ENCODE measurements at regions not wholly inside any gene's neighbourhood (a gene's known extent, or its start where the extent isn't known, plus 50 kb on each side); places are given as distances from the start of the nearest gene placed in this dataset.

DNA sequence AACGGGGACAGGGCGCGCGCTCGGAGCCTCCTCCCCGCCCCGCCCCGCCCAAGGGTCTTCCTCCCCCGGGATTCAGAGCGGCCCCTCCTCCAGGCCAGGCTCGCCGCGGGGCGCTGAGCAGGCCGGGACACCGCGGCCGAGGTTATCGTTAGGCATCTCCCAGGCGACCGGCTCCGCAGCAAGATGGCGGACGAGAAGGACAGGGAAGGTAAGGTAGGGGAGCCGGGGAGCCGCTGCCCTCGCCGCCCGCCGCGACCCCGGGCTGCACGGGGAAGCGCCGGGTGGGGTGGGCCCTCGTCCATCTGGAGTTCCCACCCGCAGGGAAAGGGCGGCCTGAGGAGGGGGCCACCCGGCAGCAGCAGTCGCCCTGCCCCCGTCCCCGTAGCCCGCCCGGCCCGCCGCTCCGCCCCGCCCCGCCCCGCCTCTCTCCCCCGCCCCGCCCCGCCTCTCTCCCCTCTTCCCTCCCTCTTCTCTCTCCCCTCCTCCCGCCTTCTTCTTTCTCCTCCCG lies 105.9 kb upstream of the HNRNPU start:
- DNase-seq, result no peak

DNA sequence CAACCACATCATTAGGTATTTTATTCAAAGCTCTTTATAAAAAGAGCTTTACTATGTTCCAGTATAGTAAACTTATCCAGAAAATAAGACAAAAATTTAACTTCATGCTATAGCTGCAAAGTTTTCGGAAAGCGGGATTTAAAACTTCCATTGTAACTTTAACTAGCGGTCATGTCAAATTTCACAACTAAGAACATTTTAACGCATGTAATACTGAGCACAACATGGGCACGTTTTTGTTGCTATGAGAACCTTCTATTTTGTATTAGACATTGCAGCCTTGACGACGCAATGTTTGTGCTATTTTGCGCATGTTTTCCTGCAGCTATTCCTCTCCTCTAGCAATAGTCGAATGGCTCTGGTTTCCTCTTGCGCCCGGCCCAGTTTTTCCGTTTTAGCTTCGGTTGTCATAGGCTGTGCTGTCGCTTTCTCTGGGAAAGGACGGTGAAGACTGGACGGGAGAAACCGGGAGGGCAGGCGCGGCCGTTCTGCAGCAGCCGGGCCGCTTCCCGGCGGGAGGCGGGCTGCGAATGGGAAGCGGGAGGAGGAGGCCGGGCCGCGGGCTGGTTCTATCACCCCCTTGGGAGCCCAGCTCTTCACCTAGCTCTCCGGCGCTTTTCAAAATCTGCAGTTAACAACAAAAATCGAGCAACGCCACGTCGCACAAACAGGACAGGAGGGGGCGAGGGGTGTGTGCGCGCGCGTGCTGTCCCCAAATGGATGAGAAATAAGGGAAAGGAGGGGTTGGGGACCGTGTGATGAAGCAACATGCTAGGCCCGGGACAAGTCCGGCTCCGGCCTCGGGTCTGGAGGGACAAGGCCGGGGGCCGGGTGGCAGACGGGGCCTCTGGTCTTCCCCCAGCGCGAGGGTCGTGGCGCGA lies 105.3 kb upstream of the HNRNPU start:
- DNase-seq, result peak; percentile 88

DNA sequence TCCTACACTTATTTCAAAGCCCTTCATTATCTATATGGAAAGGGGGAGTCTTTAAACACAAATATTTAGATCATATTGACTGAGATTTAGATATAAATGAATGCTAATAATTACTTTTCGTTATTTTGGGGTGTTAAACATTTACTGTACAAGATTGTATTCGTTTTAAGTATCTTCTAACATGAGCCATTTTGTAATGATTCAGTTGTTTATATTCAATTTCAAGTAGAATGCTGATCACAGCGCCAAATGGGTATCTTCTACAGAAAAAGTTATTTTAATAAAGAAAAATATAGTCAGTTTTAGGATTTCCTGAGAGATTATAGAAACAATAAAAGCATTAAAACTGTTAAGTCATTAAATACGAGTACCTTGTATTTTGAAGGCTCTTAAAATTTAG lies 104.5 kb upstream of the HNRNPU start:
- no peak for DNase-seq

DNA sequence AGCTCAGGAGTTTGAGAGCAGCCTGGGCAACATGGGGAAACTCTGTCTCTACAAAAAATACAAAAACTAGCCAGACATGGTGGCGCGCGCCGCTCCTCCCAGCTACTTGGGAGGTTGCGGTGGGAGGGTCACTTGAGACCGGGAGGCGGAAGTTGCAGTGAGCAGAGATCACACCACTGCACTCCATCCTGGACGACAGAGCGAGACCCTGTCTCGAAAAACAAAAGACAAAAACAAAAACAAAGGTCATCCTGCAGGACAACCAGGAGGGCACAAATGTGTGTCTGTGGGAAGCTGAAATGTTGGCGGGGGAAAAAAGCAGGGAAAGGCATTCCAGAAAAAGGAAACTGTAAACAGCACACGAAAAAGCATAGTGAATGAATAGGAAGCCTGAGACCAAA lies 104.1 kb upstream of the HNRNPU start:
- no peak for DNase-seq

DNA sequence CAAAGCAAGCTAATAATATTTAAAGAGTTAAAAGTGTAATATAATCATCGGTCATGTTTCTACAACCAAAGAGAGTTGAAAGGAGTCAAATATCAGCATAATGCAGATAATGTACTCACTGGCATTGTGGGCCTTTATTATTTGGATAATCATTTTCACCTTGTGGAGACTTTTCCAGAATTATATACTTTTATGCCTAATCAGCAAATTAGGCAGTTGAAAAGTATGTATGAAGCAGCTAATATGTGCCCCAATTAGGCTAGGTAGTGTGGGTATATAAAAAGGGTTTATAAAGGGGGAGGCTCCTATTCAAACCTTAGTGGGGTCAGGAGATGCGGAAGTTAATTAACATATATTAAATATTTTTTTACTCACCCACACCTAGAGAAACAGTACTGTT lies 102.8 kb upstream of the HNRNPU start:
- no peak for DNase-seq

DNA sequence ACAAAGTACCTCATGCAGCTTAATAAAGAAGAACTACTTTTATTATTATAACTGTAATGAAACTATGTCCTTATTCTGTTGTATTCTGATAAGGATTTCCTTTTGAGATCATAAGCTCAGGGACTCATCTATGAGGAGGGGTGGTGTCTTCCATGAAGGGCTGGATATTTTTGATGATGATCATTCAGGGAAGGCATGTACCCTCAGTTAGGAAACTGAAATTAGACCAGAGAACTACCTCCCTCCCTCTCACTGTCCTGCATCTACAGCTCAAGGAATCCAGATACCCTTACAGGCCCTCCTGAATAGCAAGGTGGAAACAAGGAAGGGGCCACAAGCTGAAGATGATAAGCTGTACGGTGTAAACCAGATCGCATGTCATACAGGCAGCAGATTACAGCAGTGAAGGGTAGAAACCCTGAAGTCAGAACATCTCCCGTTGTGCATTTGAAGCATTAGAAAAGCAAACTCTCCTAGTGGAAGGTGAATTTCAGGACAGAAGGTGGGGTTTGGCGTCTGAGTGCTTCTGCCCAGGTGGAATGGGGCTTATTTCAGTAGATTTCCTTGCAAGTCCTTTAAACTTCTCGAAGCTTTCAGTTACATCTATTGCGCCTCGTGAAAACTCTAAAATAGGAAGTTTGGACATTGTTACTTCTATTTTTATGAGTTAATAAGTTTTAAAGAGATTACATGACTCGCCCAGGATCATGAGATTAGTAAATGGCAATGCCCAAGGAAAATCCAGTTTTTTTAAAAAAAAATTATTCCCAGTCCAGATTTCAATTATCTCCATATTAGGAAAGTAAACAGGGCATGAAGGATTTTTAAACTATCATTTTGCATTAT lies 101.1 kb upstream of the HNRNPU start:
- DNase-seq, result no peak

DNA sequence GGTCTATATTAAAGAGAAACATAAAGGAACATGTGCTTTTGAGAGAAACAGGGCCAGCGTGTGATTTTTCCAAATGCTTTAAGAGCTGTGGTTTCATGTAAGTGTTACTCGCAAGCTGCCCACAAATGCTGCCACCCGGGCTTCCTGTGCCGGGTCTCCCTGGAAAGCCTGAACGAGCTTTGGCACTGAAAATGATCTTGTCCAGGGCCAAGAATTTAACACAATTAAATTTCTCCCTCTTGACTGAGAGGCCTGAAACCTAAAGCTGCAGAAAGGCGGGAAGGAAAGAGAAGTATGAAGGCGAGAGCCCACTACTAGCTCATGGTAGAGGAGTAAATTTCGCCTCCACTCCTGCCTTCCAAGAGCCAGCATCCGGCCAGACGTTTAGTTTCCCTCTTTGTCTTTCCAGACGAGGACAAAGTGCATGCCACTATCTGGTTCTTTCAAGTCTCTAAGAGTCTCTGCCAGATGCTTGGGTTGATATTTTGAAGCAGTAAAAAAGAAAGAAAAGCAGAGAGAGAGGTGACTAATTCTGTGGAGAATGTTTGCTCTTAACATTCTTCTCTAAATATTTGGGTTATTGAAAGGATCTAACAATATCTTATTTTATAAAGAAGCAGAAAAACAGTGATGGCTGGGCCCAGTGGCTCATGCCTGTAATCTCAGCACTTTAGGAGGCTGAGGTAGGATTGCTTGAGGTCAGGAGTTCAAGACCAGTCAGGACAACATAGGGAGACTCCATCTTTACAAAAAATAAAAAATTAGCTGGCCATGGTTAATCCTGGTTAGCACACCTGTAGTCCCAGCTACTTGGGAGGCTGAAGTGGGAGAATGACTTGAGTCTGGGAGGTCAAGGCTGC lies 100.0 kb upstream of the HNRNPU start:
- no peak for DNase-seq

DNA sequence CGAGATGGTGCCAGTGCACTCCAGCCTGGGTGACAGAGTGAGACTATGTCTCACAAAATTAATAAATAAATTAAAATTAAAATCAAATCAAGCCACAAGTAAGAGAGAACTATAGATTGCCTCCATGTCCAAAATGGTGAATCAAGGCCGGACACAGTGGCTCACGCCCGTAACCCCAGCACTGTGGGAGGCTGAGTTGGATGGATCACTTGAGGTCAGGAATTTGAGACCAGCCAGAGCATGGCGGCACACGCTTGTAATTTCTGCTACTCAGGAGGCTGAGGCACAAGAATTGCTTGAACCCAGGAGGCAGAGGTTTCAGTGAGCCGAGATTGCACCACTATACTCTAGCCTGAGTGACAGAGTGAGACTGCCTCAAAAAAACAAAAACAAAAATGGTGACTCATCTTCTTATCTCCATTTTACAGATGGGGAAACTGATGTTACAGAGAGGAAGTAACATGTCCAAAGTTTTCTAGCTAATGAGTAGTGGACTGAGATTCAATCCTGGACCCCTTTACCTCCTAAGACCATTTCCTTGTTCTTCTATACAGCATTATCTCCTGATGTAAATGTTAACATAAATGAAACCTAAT lies 99.0 kb upstream of the HNRNPU start:
- no peak for DNase-seq

DNA sequence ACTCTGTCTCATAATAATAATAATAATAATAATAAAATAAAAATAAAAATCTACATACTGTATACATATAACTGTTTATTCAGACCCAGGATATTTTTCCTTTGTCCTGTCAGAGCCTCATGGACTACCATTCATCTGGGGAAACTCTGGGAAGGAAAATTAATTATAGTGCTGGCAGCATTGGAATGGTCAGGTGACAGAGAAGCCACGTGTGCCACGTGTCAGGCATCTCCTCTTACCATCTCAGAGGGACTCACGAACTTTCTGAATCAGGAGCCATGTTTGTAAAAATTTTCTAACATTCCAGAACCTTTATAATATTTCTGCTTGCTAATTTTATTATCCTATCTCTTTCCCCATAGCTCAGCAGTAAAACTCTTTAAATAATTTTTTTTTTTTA lies 97.8 kb upstream of the HNRNPU start:
- DNase-seq, result no peak

DNA sequence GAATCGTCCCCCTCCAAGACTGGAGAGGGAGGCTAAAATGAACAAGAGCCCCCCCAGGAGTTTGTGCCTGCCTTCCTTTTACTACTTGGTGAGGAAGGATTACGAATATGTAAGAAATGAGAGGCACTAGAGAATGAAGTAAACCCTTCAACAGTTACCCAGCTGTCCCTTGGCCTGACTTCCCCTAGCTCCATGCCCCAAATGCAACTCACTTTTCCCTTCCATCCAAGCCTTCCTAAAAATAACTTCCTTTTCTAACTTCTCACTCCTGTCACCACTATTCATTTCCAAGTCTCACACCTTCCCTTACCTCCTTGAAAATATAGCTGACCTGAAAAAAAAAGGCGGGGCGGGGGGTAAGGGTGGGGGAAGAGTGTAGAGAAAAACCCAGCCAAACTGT lies 96.6 kb upstream of the HNRNPU start:
- DNase-seq, result no peak

DNA sequence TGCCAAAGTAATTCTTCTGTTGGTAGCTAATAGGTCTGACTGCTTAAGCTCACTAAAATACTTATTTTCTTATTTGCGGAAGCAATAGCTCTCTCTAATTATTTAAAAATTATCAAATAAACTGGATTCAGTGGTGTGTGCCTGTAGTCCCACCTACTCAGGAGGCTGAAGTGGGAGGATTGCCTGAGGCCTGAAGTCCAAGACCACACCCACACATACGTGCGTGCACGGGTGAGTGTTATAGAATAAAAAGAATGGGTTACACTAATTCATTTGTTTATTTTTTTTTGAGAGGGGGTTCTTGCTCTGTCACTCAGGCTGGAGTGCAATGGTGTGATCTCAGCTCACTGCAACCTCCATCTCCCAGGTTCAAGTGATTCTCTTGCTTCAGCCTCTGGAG lies 94.2 kb upstream of the HNRNPU start:
- DNase-seq, result no peak

DNA sequence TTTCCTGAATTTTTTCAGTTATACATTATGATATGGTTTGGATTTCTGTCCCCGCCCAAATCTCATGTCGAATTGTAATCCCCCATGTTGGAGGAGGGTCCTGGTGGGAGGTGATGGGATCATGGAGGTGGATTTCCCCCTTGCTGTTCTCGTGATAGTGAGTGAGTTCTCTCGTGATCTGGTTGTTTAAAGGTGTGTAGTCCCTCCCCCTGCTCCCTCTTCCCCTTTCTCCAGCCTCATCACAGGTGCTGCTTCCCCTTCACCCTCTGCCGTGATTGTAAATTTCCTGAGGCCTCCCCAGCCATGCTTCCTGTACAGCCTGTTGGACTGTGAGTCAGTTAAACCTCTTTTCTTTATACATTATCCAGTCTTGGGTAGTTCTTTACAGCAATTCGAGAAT lies 93.2 kb upstream of the HNRNPU start:
- DNase-seq, result no peak

DNA sequence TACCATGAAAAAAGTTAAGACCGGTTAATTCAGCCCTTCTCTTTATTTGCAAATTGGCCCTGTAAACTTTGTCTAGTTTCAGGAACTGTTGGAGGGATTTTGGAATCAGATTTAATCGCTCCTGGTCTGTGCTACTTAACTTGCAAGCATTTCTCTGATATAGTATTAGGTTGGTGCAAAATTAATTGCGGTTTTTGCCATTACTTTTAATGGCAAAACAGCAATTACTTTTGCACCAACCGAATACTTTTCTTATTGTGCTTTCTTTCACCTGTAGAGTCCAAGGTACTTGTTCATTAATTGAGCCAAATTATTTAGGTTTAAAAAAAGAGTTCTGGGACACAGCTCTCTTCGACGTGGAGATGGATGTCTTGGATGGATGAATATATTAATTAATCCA lies 92.8 kb upstream of the HNRNPU start:
- no peak for DNase-seq

DNA sequence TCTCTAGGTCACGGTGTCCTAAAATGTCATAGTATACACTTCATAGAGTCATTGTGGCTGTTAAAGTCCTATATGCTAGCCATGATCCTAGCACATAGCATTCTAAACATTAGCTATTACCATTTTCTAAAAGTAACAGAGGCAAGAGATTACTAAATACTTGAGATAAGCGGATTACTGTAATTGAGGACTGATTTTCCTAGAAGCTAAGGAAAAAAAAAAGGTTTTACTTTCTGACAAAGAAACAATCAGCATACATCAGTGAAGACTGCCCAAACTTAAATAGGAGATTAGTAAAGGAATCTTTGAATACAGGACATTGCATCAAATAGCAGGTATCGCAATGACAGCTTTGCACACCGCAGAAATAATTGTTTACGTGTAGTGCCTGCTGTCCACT lies 91.3 kb upstream of the HNRNPU start:
- no peak for DNase-seq

DNA sequence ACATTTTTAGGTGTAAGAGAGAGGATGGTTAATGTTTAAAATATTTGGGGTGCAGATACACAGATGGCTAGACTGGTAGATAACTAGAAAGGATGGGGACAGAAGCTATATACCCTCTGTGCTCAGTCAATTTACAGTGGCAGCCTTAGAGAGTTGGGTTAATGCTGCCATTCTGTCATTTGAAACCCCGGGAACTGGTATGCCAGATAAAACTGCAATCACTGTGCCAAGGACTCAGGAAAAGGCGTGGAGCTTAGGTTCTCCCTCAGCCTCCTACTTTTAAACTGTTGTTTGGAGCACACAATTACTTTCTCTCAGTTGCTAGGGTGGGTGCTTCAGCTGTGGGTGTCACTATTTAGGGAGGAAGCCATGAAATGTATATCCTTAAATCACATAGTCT lies 90.0 kb upstream of the HNRNPU start:
- DNase-seq, result no peak

DNA sequence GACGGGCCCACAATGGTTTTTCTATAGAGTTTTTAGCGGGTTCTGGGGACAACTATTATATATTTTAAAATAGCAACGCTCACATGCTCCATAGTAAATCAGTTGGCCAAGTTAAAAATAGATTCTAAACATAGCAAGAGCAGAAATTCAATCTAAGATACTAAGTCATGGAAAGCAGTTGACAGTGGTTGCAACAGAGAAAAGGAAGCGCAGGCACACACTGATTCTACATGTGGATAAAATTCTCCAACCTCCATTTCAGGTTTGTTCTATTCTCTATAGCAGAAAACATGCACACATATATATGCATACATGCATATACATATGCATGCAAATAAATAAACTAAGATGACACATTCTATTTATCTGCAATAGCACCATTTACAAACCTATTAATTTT lies 89.6 kb upstream of the HNRNPU start:
- no peak for DNase-seq

DNA sequence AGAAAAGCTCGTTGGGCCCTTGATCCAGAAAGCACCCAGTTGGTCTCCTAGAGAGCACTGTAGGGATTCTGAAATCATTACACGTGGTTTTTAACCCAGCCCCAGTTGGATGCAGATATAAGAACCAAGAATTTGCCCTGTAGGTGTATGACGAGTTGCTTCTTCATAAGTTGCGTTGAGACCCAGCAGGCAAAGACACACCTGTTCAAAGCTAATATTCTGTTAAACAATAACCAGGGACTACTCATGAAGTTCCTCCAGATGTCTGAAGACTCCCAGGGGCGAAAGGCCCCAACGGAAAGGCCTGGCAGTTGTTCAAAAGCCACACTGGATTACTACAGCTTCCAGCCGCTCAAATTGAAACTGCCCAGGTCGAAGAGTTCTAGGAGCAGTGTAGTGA lies 88.6 kb upstream of the HNRNPU start:
- DNase-seq, result no peak

DNA sequence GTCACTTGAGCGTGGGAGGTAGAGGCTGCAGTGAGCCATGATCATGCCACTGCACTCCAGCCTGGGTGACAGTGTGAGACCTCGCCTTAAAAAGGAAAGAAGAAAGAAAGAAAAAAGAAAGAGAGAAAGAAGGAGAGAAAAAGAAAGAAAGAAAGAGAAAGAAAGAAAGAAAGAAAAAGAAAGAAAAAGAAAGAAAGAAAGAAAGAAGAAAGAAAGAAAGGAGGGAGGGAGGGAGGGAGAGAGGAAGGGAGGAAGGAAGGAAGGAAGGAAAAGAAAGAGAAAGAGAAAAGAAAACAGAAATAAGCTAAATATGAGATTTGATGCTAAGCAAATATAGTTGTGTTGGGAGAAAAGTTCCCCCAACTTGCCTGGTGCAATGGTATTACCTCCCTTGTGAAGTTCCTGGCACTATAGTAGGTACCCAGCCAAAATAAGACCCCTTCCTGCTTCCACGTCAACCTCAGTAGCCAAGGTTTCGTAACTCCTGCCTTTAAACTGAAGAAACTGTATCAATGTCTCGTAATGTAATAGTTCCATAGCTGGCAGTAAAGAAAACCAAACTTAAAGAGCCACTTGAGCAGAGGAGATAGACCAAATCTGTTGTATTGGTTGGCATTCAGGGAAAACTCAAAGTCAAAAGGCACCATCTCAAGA lies 88.1 kb upstream of the HNRNPU start:
- no peak for DNase-seq

DNA sequence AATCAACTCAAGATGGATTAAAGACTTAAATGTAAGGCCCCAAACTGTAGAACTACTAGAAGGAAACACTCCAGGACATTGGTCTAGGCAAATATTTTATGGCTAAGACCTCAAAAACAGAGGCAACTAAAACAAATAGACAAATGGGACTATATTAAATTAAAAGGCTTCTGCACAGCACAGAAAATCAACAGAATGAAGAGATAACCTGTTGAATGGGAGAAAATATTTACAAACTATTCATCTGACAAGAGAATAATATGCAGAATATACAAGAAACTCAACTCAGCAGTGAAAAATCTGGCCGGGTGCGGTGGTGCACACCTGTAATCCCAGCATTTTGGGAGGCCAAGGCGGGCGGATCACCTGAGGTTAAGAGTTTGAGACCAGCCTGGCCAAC lies 84.1 kb upstream of the HNRNPU start:
- DNase-seq, result no peak

DNA sequence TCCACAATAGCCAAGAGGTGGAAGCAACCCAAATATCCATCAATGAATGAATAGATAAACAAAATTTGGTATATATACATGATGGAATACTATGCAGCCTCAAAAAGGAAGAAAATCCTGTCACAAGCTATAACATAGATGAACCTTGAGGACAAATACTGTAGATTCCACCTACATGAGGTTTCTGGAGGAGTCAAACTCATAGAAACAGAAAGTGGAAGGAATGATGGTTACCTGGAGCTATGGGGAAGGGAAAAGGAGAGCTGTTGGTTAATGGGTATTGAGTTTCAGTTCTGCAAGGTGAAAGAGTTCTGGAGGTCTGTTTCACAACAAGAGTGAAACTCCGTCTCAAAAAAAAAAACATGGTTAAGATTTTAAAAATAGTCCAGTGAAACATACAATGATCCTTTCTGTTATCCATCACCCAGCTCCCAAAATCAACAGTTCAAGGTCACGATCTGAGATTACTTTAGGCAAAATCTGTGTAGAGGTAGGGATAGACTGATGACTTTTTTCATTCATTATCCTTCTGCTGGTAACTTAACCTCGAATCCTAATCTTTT lies 80.8 kb upstream of the HNRNPU start:
- DNase-seq, result no peak

DNA sequence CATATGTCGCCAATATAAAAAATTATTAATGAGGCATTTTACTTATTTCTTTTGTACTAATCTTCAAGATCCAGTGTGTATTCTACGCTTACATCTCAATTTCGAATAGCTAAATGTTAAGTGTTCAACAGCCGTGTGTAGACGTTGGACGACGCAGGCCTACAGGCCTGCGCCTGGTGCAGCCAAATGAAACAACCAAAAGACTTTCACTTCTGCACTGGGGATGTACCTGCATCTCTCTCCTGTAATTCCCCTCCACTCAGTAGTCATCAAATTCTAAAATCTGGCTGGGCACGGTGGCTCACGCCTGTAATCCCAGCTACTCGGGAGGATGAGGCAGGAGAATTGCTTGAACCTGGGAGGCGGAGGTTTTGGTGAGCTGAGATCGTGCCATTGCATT lies 76.8 kb upstream of the HNRNPU start:
- peak; percentile 40 for DNase-seq

DNA sequence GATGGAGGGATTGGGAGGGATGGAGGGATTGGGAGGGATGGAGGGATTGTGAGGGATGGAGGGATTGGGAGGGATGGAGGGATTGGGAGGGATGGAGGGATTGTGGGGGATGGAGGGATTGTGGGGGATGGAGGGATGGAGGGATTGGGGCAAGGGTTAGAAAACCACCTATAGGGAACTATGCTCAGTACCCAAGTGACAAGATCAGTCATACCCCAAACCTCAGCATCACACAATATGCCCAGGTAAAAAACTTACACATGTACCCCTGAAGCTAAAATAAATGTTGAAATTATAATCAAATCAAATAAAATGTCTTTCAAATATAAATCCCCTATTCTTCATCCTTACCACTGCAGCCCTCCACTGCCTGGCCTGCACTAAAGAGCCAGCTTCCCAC lies 72.8 kb upstream of the HNRNPU start:
- no peak for DNase-seq

All from CD4-positive, alpha-beta T cell treated with Interleukin-15 for 1 hour (primary cell).